PC-3 (cell line): ENCODE measurements at regions not wholly inside any gene's neighbourhood (a gene's known extent, or its start where the extent isn't known, plus 50 kb on each side); places are given as distances from the start of the nearest gene placed in this dataset.
"Not testable (repeated sequence)": the region's sequence is repeated elsewhere in the genome, so short reads cannot be mapped to it uniquely, and the experiment has no call there.

Source experiments
- ATAC-seq: fragments of 200-7000 bp; cut with Tn5 transposase; 2 replicates; pipeline ENCODE4 v1.9.1; 2020; ENCODE audit warnings: mild to moderate bottlenecking, moderate library complexity
- BruUV-seq: library from RNA; stranded (reverse); fragments of 400-500 nt; replicated peaks from 2 replicates; lab custom pipeline; 2021; lab: Mats Ljungman, UMichigan
- CTCF ChIA-PET: fragments of 300-600 bp; sonication (Branson Sonifier 250); formaldehyde crosslinking; loops from one replicate; lab custom pipeline; 2022; ENCODE audit warnings: antibody characterized with exemption; lab: Charles Lee
- POLR2A ChIA-PET: fragments of 300-600 bp; sonication (Branson Sonifier 250); formaldehyde crosslinking; loops from one replicate; lab custom pipeline; 2022; ENCODE audit warnings: antibody characterized with exemption; ENCODE audit not compliant: unreplicated experiment; lab: Charles Lee
- DNase-seq: peaks from one replicate; pipeline ENCODE4 v3.0.0-alpha.2; 2015
- H2AFZ ChIP-seq: fragments of 300-600 bp; sonication (generic); 2 replicates; pipeline ENCODE4 v1.6.0; 2016; ENCODE audit warnings: antibody characterized with exemption, low read length
- H3F3A ChIP-seq: fragments of 300-600 bp; sonication (generic); one replicate; pipeline ENCODE4 v1.6.0; 2017; ENCODE audit warnings: antibody characterized with exemption, low read length, control low read depth, mild to moderate bottlenecking; ENCODE audit not compliant: unreplicated experiment
- H3K27ac ChIP-seq: fragments of 300-600 bp; sonication (generic); 2 replicates; pipeline ENCODE4 v1.5.1; 2016; ENCODE audit warnings: mild to moderate bottlenecking, low read length
- H3K27me3 ChIP-seq: fragments of 300-600 bp; sonication (generic); 2 replicates; pipeline ENCODE4 v1.6.1; 2016; ENCODE audit warnings: low read length, mixed read lengths
- H3K36me3 ChIP-seq: fragments of 300-600 bp; sonication (generic); 2 replicates; pipeline ENCODE4 v1.6.1; 2016; ENCODE audit warnings: low read depth, mixed run types, low read length, mixed read lengths
- H3K4me1 ChIP-seq: fragments of 300-600 bp; sonication (generic); 2 replicates; pipeline ENCODE4 v1.5.1; 2016; ENCODE audit warnings: low read length; ENCODE audit not compliant: insufficient read depth
- H3K4me2 ChIP-seq: fragments of 300-600 bp; sonication (generic); 2 replicates; pipeline ENCODE4 v1.6.0; 2016; ENCODE audit warnings: low read length
- H3K4me3 ChIP-seq: fragments of 300-600 bp; sonication (generic); 2 replicates; pipeline ENCODE4 v1.5.1; 2016; ENCODE audit warnings: mild to moderate bottlenecking, low read length, mixed read lengths
- H3K79me2 ChIP-seq: fragments of 300-600 bp; sonication (generic); 2 replicates; pipeline ENCODE4 v1.6.1; 2017; ENCODE audit warnings: low read length, mixed read lengths
- H3K9ac ChIP-seq: fragments of 300-600 bp; sonication (generic); 2 replicates; pipeline ENCODE4 v1.6.0; 2016; ENCODE audit warnings: mild to moderate bottlenecking, low read length
- H3K9me2 ChIP-seq: fragments of 300-600 bp; sonication (generic); replicated peaks from 2 replicates; pipeline ENCODE4 v1.6.1; 2016; ENCODE audit warnings: mixed run types, low read length, mixed read lengths
- H3K9me3 ChIP-seq: fragments of 300-600 bp; sonication (generic); 2 replicates; pipeline ENCODE4 v1.6.1; 2016; ENCODE audit warnings: low read length, mixed read lengths
- H4K20me1 ChIP-seq: fragments of 300-600 bp; sonication (generic); 2 replicates; pipeline ENCODE4 v1.6.1; 2016; ENCODE audit warnings: low read length, mixed read lengths
- CTCF ChIP-seq: fragments of 300-600 bp; sonication (generic); conservative IDR thresholded peaks from 2 replicates; pipeline ENCODE4 v1.5.1; 2017; ENCODE audit warnings: antibody characterized with exemption, low read depth, mild to moderate bottlenecking, low read length
- EZH2 ChIP-seq: fragments of 300-600 bp; sonication (generic); IDR thresholded peaks from one replicate; pipeline ENCODE4 v1.6.1; 2017; ENCODE audit warnings: antibody characterized with exemption, mild to moderate bottlenecking, low read length; ENCODE audit not compliant: unreplicated experiment
- EZH2phosphoT487 ChIP-seq: fragments of 300-600 bp; sonication (generic); IDR thresholded peaks from 2 replicates; pipeline ENCODE4 v1.6.1; 2018; ENCODE audit warnings: mild to moderate bottlenecking, antibody characterized with exemption, low read length, borderline replicate concordance
- intact Hi-C: fragments of 100-400 bp; cut with micrococcal nuclease; formaldehyde crosslinking; loops from 2 replicates; pipeline ENCODE4 v1.9.0; 2023

- Histone ChIP-seq H3K27me3 (peaks cover 5% of the 10 kb centered on the region; the same call in 1 of the 2 replicates), H3F3A (no peaks in the 10 kb centered on the region), H2AFZ (no peak overlapping the region), H3K79me2 (no peaks in the 10 kb centered on the region), H3K27ac (no peak overlapping the region), H3K36me3 (no peaks in the 10 kb centered on the region), H3K4me3 (no peak overlapping the region), H3K9me3 (no peaks in the 10 kb centered on the region), H3K4me2 (no peak overlapping the region), H4K20me1 (no peaks in the 10 kb centered on the region), H3K9ac (no peak overlapping the region), H3K4me1 (no peaks in the 10 kb centered on the region), H3K9me2 (no peaks in the 10 kb centered on the region)
- intact Hi-C loops, result no loop called here
- TF ChIP-seq CTCF (no peak), EZH2 (no peak), EZH2phosphoT487 (no peak)
- DNase-seq (no peak), ATAC-seq (no peak)
- no TSS peak for BruUV-seq
- ChIA-PET POLR2A (no interaction called here), CTCF (no interaction called here)
Observed at GRCh38 chr6:88502391-88502790, 336.2 kb upstream of the CNR1 start.

GRCh38 chr6:88499845-88500699, 333.9 kb upstream of the CNR1 start:
- H3K4me2 ChIP-seq, result no peak overlapping the region
- DNase-seq (no peak), ATAC-seq (no peak)
- no peak overlapping the region for H3K27ac ChIP-seq
- no peaks in the 10 kb centered on the region for H3K9me2 ChIP-seq
- no peaks in the 10 kb centered on the region for H3F3A ChIP-seq
- ChIA-PET CTCF (no interaction called here), POLR2A (no interaction called here)
- no TSS peak for BruUV-seq
- H3K79me2 ChIP-seq, result no peaks in the 10 kb centered on the region
- no peaks in the 10 kb centered on the region for H3K9me3 ChIP-seq
- no peaks in the 10 kb centered on the region for H3K36me3 ChIP-seq
- TF ChIP-seq EZH2phosphoT487 (no peak), EZH2 (no peak), CTCF (no peak)
- H2AFZ ChIP-seq, result no peak overlapping the region
- H3K27me3 ChIP-seq, result peaks cover 5% of the 10 kb centered on the region; the same call in 1 of the 2 replicates
- no peak overlapping the region for H3K4me3 ChIP-seq
- no peak overlapping the region for H3K9ac ChIP-seq
- intact Hi-C loops, result no loop called here
- no peaks in the 10 kb centered on the region for H3K4me1 ChIP-seq
- H4K20me1 ChIP-seq, result no peaks in the 10 kb centered on the region

GRCh38 chr6:88499436-88499835, 333.3 kb upstream of the CNR1 start:
- BruUV-seq, result no TSS peak

GRCh38 chr6:88497403-88497802, 331.3 kb upstream of the CNR1 start:
- H3K9me3 ChIP-seq, H3K36me3 ChIP-seq, H3K79me2 ChIP-seq, intact Hi-C loops, H3K27ac ChIP-seq, CTCF ChIA-PET, H4K20me1 ChIP-seq, H2AFZ ChIP-seq, DNase-seq, H3K9ac ChIP-seq, H3K4me3 ChIP-seq, ATAC-seq, BruUV-seq, H3F3A ChIP-seq, H3K4me1 ChIP-seq, H3K4me2 ChIP-seq, POLR2A ChIA-PET, H3K9me2 ChIP-seq, H3K27me3 ChIP-seq: not testable (repeated sequence)

More at GRCh38 chr6:88499436-88499835, 333.3 kb upstream of the CNR1 start:
- Histone ChIP-seq H3K79me2 (no peaks in the 10 kb centered on the region), H3K27me3 (peaks cover 5% of the 10 kb centered on the region; the same call in 1 of the 2 replicates), H4K20me1 (no peaks in the 10 kb centered on the region), H3K4me2 (no peak overlapping the region), H3K9me2 (no peaks in the 10 kb centered on the region), H3K4me3 (no peak overlapping the region), H3K9me3 (no peaks in the 10 kb centered on the region), H3K9ac (no peak overlapping the region), H3K27ac (no peak overlapping the region), H3K36me3 (no peaks in the 10 kb centered on the region), H3K4me1 (no peaks in the 10 kb centered on the region), H3F3A (no peaks in the 10 kb centered on the region), H2AFZ (no peak overlapping the region)
- intact Hi-C loops, result no loop called here
- ChIA-PET POLR2A (no interaction called here), CTCF (no interaction called here)
- TF ChIP-seq EZH2 (no peak), EZH2phosphoT487 (no peak)
- no peak for ATAC-seq
- DNase-seq, result no peak
